GM12891 (cell line): ENCODE measurements at regions not wholly inside any gene's neighbourhood (a gene's known extent, or its start where the extent isn't known, plus 50 kb on each side); places are given as distances from the start of the nearest gene placed in this dataset.

Source experiments
- POLR2A ChIP-seq: IDR thresholded peaks from 2 replicates; pipeline ENCODE4 v1.6.1; 2011; ENCODE audit warnings: low read depth, low read length, control low read depth
- POLR2AphosphoS5 ChIP-seq: IDR thresholded peaks from 2 replicates; pipeline ENCODE4 v1.6.1; 2011; ENCODE audit warnings: low read depth, low read length, control low read depth

- TF ChIP-seq POLR2AphosphoS5 (no peak), POLR2A (no peak)
Observed at GRCh38 chr13:53197424-53197823, 168.8 kb downstream of the OLFM4 start.
